Sigmoid colon (tissue), 6 donors: ENCODE measurements at regions not wholly inside any gene's neighbourhood (a gene's known extent, or its start where the extent isn't known, plus 50 kb on each side); places are given as distances from the start of the nearest gene placed in this dataset.

Experiments
- DNase-seq: peaks from one replicate; pipeline ENCODE4 v3.0.0-alpha.2; 2019
- H3K27ac ChIP-seq, 4 donors: fragments of 200-600 bp; sonication (generic); one replicate each; pipeline ENCODE4 v1.5.1; 2016 to 2019; ENCODE audit warnings: mild to moderate bottlenecking in 1 of 4
- H3K27me3 ChIP-seq, 3 donors: fragments of 200-600 bp; sonication (generic); one replicate each; pipeline ENCODE4 v1.5.1; 2019; ENCODE audit warnings: mild to moderate bottlenecking in 1 of 3
- H3K36me3 ChIP-seq, 4 donors: fragments of 200-600 bp; sonication (generic); one replicate each; pipeline ENCODE4 v1.5.1; 2016 to 2019
- H3K4me1 ChIP-seq, 4 donors: fragments of 200-600 bp; sonication (generic); one replicate each; pipeline ENCODE4 v1.5.1; 2017 to 2019
- H3K4me3 ChIP-seq, 4 donors: fragments of 200-600 bp; sonication (generic); one replicate each; pipeline ENCODE4 v1.5.1; 2017 to 2019; ENCODE audit warnings: mild to moderate bottlenecking in 2 of 4, moderate library complexity in 1 of 4
- H3K9me3 ChIP-seq, 4 donors: fragments of 200-600 bp in 3 of 4; sonication (generic) in 3 of 4; one replicate each; pipeline versions ENCODE4 v1.5.1 to v1.6.1; 2013 to 2019
- EP300 ChIP-seq, 4 donors: sonication (generic); formaldehyde crosslinking; IDR thresholded peaks; one replicate each; pipeline ENCODE4 v1.6.1; 2017; ENCODE audit warnings: antibody characterized with exemption in 4 of 4
- POLR2A ChIP-seq, 2 donors: fragments of 450-650 bp; IDR thresholded peaks; one replicate each; pipeline ENCODE4 v1.6.1; 2016; ENCODE audit warnings: antibody characterized with exemption in 2 of 2, mild to moderate bottlenecking in 2 of 2, moderate library complexity in 2 of 2
- POLR2AphosphoS5 ChIP-seq, 4 donors: sonication (generic); formaldehyde crosslinking; IDR thresholded peaks; one replicate each; pipeline ENCODE4 v1.6.1; 2017; ENCODE audit warnings: antibody characterized with exemption in 4 of 4
- WGBS, 2 donors: extraction: QIAGEN DNeasy Blood & Tissue Kit; methylation state at CpG; one replicate each; pipeline ENCODE4 v1.1.7; 2013; 5-methylcytosine and 5-hydroxymethylcytosine counted together
- intact Hi-C: fragments of 100-400 bp; cut with DNase I; formaldehyde crosslinking; loops from one replicate; pipeline ENCODE4 v1.15.1; 2023
- TF ChIP-seq, protein P1 (sequence below), 4 experiments: fragments of 450-650 bp in 3 of 4; fragments of 200-600 bp in 1 of 4; IDR thresholded peaks; one replicate each; pipeline ENCODE4 v1.5.1; 2016 to 2019; ENCODE audit warnings: antibody characterized with exemption in 4 of 4, mild to moderate bottlenecking in 3 of 4, moderate library complexity in 2 of 4
- donor health status: healthy with polysubstance abuse.
- donor health status: healthy.

DNA sequence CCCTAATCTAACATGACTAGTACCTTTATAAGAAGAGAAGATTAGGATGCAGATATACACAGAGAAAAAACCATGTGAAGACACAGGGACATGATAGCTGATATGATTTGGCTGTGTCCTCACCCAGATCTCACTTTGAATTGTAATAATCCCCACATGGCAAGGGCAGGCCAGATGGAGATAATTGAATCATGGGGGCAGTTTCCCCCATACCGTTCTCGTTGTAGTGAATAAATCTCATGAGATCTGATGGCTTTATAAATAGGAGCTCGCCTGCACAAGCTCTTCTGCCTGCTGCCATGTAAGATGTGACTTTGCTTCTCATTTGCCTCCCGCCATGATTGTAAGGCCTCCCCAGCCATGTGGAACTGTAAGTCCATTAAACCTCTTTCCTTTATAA, 364.3 kb downstream of the FBXW7 start:
- Histone ChIP-seq H3K4me3 (no peak overlapping the region), H3K36me3 (no peaks in the 10 kb centered on the region), H3K9me3 (no peaks in the 10 kb centered on the region), H3K27ac (no peak overlapping the region), H3K27me3 (no peaks in the 10 kb centered on the region), H3K4me1 (no peaks in the 10 kb centered on the region)
- intact Hi-C loops = no loop called here
- no peak for DNase-seq
- 86 to 90% methylated on average over 4 of the region's 4 CpGs for WGBS, 2 donors
- TF ChIP-seq POLR2A (IDR thresholded peaks at IDR 0.05) (no peak), POLR2AphosphoS5 (IDR thresholded peaks at IDR 0.05) (no peak), EP300 (IDR thresholded peaks at IDR 0.05) (no peak)
- TF ChIP-seq, protein P1, sequence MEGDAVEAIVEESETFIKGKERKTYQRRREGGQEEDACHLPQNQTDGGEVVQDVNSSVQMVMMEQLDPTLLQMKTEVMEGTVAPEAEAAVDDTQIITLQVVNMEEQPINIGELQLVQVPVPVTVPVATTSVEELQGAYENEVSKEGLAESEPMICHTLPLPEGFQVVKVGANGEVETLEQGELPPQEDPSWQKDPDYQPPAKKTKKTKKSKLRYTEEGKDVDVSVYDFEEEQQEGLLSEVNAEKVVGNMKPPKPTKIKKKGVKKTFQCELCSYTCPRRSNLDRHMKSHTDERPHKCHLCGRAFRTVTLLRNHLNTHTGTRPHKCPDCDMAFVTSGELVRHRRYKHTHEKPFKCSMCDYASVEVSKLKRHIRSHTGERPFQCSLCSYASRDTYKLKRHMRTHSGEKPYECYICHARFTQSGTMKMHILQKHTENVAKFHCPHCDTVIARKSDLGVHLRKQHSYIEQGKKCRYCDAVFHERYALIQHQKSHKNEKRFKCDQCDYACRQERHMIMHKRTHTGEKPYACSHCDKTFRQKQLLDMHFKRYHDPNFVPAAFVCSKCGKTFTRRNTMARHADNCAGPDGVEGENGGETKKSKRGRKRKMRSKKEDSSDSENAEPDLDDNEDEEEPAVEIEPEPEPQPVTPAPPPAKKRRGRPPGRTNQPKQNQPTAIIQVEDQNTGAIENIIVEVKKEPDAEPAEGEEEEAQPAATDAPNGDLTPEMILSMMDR (IDR thresholded peaks at IDR 0.05) = no peak

DNA sequence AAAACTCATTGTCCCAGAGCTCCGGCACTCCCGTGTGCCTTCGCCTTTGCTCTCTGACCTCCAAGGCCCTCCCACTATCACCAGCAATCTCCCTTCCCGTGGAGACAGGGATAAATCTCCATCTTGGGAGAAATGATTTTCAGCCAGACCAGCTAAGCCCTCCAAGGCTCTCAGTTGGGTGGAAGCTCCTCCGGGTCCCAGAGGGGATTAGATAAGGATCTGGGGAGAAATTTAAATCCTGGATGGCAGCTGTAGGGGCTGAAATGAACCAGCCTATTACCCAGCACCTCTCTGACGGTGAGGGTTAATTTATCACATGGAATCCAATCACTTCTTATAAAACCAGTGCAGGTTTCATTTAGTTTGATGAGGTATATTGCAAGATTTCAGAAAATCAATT, 366.2 kb downstream of the FBXW7 start:
- 43 to 54% methylated on average over 6 of the region's 6 CpGs for WGBS, 2 donors
- intact Hi-C loops = no loop called here

DNA sequence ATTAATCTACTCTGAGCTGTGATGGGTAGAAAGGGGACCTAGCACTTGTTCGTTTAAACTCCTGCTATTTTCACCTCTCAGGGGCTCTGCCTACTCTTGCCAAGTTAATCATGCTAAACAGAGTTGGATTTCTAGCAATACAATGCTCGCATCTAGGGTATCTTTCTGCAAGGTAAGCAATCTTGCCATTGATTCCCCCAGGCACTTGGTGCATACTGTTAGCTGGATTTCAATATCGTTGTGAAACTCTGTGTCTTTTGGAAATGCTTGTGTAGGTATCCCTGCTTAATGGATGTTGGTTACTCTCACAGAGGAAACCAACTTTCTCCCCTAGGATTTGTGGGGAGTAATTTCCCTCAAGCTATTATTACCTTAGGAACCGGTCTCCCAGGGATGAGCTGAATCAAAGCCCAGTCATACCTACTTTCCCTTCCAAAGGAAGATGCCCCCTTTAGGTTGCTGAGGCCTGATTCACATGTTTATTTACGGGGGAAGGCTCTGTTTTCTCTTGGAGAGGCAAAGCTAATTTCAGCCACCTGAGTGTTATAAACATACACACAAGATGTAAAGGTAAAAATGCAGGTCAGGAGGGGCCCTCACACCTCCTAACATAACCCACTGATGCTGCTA, 366.8 kb downstream of the FBXW7 start:
- no peaks in the 10 kb centered on the region for H3K9me3 ChIP-seq
- H3K4me3 ChIP-seq = no peak overlapping the region
- WGBS, 2 donors = 68% methylated on average over 5 of the region's 5 CpGs
- H3K4me1 ChIP-seq = no peaks in the 10 kb centered on the region
- H3K27me3 ChIP-seq = no peaks in the 10 kb centered on the region
- intact Hi-C loops = no loop called here
- no peak for DNase-seq
- TF ChIP-seq EP300 (IDR thresholded peaks at IDR 0.05) (no peak), POLR2AphosphoS5 (IDR thresholded peaks at IDR 0.05) (no peak), POLR2A (IDR thresholded peaks at IDR 0.05) (no peak)
- TF ChIP-seq, protein P1 (IDR thresholded peaks at IDR 0.05) = no peak
- H3K27ac ChIP-seq = no peak overlapping the region
- no peaks in the 10 kb centered on the region for H3K36me3 ChIP-seq

More for the DNA sequence above, 366.2 kb downstream of the FBXW7 start:
- H3K4me3 ChIP-seq = no peak overlapping the region
- H3K9me3 ChIP-seq = no peaks in the 10 kb centered on the region
- H3K36me3 ChIP-seq = no peaks in the 10 kb centered on the region
- H3K27me3 ChIP-seq = no peaks in the 10 kb centered on the region
- H3K4me1 ChIP-seq = no peaks in the 10 kb centered on the region
- H3K27ac ChIP-seq = no peak overlapping the region
- DNase-seq = no peak
- TF ChIP-seq, protein P1 (IDR thresholded peaks at IDR 0.05) = no peak
- TF ChIP-seq POLR2A (IDR thresholded peaks at IDR 0.05) = no peak
- TF ChIP-seq EP300 (IDR thresholded peaks at IDR 0.05) = no peak
- no peak for TF ChIP-seq POLR2AphosphoS5 (IDR thresholded peaks at IDR 0.05)

DNA sequence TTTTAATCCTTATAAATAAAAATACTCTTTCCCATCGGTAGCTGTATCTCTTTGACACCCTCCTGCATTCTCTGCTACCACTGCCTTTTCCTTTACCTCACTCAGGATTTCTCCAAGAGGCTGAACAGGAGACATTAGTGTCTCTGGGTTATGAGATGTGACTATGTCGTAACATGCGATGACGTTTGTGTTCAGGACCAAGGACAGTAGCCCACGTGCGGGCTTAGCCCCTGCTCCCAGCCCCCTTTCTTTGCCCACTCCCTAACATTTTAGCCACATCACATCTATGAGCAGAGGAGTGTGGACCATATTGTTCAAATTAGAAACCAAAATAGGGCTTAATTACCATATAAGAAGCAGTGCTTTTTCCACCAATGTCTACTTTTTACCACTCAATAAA, 369.3 kb downstream of the FBXW7 start:
- Histone ChIP-seq H3K9me3 (no peaks in the 10 kb centered on the region), H3K27me3 (no peaks in the 10 kb centered on the region), H3K4me1 (peaks cover 0 to 7% (median 3%) of the 10 kb centered on the region in 4 donors), H3K27ac (no peak overlapping the region), H3K4me3 (no peak overlapping the region), H3K36me3 (no peaks in the 10 kb centered on the region)
- no peak for DNase-seq
- WGBS, 2 donors = 32 to 42% methylated on average over 6 of the region's 6 CpGs
- TF ChIP-seq, protein P1 (IDR thresholded peaks at IDR 0.05) = no peak
- no peak for TF ChIP-seq EP300 (IDR thresholded peaks at IDR 0.05)
- no peak for TF ChIP-seq POLR2A (IDR thresholded peaks at IDR 0.05)
- TF ChIP-seq POLR2AphosphoS5 (IDR thresholded peaks at IDR 0.05) = no peak
- intact Hi-C loops = no loop called here

DNA sequence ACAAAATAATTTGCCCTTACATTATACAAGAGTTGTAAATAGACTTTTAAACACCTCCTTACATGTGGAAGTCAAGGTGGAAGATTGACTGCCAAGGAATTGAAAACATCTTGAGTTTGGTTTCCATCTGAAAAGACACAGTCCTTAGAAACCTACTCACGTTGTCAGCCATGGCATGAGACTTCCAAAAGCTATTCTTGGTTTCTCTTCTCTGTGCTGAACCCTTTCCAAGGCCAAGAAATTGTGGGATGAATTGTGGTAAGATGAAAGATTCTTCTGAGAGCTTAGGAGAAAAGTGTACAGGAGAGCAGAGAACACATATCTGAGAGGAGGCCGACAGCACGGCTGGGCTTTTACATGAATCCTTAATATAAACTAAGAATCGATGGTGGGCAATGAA, 370.0 kb downstream of the FBXW7 start:
- WGBS, 2 donors = 84 to 87% methylated on average over 4 of the region's 4 CpGs
- intact Hi-C loops = no loop called here
- Histone ChIP-seq H3K9me3 (no peaks in the 10 kb centered on the region), H3K4me1 (peaks cover 0 to 7% (median 3%) of the 10 kb centered on the region in 4 donors), H3K4me3 (no peak overlapping the region), H3K36me3 (no peaks in the 10 kb centered on the region), H3K27ac (no peak overlapping the region), H3K27me3 (no peaks in the 10 kb centered on the region)
- TF ChIP-seq EP300 (IDR thresholded peaks at IDR 0.05) (no peak), POLR2AphosphoS5 (IDR thresholded peaks at IDR 0.05) (no peak), POLR2A (IDR thresholded peaks at IDR 0.05) (no peak)
- TF ChIP-seq, protein P1 (IDR thresholded peaks at IDR 0.05) = no peak
- no peak for DNase-seq
